DOHH2 (cell line): ENCODE measurements at regions not wholly inside any gene's neighbourhood (a gene's known extent, or its start where the extent isn't known, plus 50 kb on each side); places are given as distances from the start of the nearest gene placed in this dataset.

Experiments
- CTCF ChIP-seq: fragments of 200-600 bp; sonication (generic); IDR thresholded peaks from one replicate; pipeline ENCODE4 v1.5.1; 2014; ENCODE audit warnings: antibody characterized with exemption, mild to moderate bottlenecking, low read depth, low read length; ENCODE audit not compliant: poor library complexity, severe bottlenecking
- EZH2phosphoT487 ChIP-seq: fragments of 200-600 bp; sonication (generic); IDR thresholded peaks from 2 replicates; pipeline ENCODE4 v1.6.1; 2017; ENCODE audit warnings: borderline replicate concordance, mild to moderate bottlenecking, antibody characterized with exemption, low read length, moderate library complexity, mixed read lengths

DNA sequence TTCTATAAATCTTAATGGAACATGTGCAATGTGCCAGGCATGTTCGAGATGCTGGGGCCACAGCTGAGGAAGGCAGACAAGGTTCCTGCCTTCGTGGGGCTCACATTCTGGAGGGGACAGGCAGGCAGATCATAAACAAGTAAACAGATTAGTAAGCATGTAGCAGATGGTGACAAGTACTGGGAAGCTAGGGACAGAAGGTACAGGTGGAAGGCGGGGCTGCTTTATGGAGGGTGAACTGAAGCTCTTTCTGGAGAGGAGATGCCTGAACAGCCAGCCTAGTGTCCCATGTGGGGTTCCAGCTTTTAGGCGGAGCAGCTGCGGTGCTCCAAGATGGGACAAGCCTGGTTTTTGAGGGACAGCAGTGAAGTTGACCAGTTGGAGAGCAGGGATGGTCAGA lies 74.7 kb upstream of the SNRK start:
- TF ChIP-seq CTCF (no peak), EZH2phosphoT487 (no peak)
